Spinal cord (tissue), 9 donors: ENCODE measurements at regions not wholly inside any gene's neighbourhood (a gene's known extent, or its start where the extent isn't known, plus 50 kb on each side); places are given as distances from the start of the nearest gene placed in this dataset.
"Not testable (repeated sequence)": the region's sequence is repeated elsewhere in the genome, so short reads cannot be mapped to it uniquely, and the experiment has no call there.

Experiments used
- DNase-seq, 6 donors: peaks; one replicate each; pipeline versions ENCODE4 v3.0.0 to v3.0.0-alpha.2; 2013 to 2015; ENCODE audit warnings: low spot score in 6 of 6, low read depth in 4 of 6
- H3K27ac ChIP-seq: one replicate; pipeline ENCODE4 v1.5.1; 2013; ENCODE audit warnings: low read depth, low read length, control low read depth
- H3K27me3 ChIP-seq: one replicate; pipeline ENCODE4 v1.6.1; 2013; ENCODE audit warnings: low read length; ENCODE audit not compliant: control insufficient read depth, insufficient read depth
- H3K36me3 ChIP-seq: one replicate; pipeline ENCODE4 v1.6.1; 2013; ENCODE audit warnings: low read length; ENCODE audit not compliant: control insufficient read depth, insufficient read depth
- H3K4me1 ChIP-seq: one replicate; pipeline ENCODE4 v1.6.1; 2013; ENCODE audit warnings: low read length; ENCODE audit not compliant: control insufficient read depth, insufficient read depth
- H3K4me3 ChIP-seq: one replicate; pipeline ENCODE4 v1.5.1; 2013; ENCODE audit warnings: low read depth, low read length, control low read depth
- H3K9me3 ChIP-seq: one replicate; pipeline ENCODE4 v1.6.1; 2013; ENCODE audit warnings: low read length; ENCODE audit not compliant: control insufficient read depth, insufficient read depth
- WGBS: methylation state at CpG from one replicate; pipeline ENCODE4 v1.1.5; 2013; ENCODE audit warnings: missing lambda C conversion rate; ENCODE audit not compliant: insufficient coverage; 5-methylcytosine and 5-hydroxymethylcytosine counted together
- donor health status: healthy.

DNA sequence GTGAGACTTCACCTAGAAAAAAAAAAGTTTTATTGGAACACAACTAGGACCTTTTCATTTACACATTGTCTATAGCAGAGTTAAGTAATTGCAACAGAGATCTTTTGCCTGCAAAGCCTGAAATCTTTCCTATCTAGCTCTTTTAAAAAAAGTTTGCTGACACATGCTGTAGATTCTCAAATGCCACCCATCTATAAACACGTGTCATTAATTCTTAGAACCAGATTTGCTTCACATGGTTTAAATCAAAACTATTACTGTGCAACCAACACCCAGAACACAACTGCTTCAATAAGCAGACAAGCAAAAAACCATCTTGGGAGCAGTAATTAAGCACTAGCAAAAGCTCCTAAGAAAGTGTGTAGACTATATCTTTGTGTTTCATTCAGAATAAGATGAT lies 55.0 kb downstream of the OXSM start:
- no peak overlapping the region for H3K27ac ChIP-seq
- H3K9me3 ChIP-seq = no peaks in the 10 kb centered on the region
- DNase-seq = peak in 1 of 6 donors; percentile 28
- H3K27me3 ChIP-seq = no peaks in the 10 kb centered on the region
- no peaks in the 10 kb centered on the region for H3K36me3 ChIP-seq
- no peak overlapping the region for H3K4me3 ChIP-seq
- no peaks in the 10 kb centered on the region for H3K4me1 ChIP-seq
- WGBS = 43% methylated on average over 1 of the region's 1 CpG

DNA sequence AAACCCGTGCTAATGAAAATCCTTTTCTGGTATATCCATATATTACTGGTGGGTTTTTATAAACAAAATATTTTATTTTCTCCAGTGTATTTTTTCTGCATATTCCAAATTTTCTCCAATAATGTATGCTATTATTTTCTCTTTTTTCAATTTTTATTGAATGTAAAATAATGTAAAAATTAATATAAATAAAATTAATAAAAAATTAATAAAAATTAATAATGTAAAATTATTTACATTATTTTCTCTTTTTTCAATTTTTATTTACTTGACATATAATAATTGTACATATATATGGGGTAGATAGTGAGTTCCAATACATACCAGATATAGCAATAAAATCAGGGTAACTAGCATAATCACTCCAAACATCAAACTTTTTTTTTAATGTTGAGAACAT lies 56.4 kb downstream of the OXSM start:
- Histone ChIP-seq H3K27me3 (no peaks in the 10 kb centered on the region), H3K9me3 (no peaks in the 10 kb centered on the region), H3K4me3 (no peak overlapping the region), H3K4me1 (no peaks in the 10 kb centered on the region), H3K36me3 (no peaks in the 10 kb centered on the region), H3K27ac (no peak overlapping the region)
- no CpG with 5 or more reads among the region's 1 CpG for WGBS
- DNase-seq = no peak

DNA sequence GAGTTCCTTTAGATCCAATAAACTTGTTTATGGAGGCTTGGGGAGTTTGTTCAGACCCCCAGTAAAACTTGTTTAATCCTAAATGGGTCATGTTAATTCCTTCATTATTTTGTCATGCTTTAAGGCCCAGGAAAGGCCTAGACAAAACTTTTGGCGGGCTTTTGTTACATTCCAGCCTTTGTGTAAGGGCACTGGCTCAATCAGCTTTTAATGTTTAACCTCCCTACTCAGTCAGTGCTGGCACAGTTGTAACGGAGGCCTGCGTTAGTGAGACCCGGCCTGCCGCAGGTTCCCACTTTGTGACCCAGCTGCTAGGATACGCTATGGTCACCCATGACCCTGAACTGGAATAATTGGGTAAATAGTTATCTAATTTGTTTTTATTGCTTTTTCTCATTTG lies 59.2 kb downstream of the OXSM start:
- Histone ChIP-seq H3K27me3 (no peaks in the 10 kb centered on the region), H3K36me3 (no peaks in the 10 kb centered on the region), H3K9me3 (no peaks in the 10 kb centered on the region), H3K4me3 (no peak overlapping the region), H3K4me1 (no peaks in the 10 kb centered on the region), H3K27ac (no peak overlapping the region)
- no peak for DNase-seq
- WGBS = 38% methylated on average over 1 of the region's 6 CpGs

DNA sequence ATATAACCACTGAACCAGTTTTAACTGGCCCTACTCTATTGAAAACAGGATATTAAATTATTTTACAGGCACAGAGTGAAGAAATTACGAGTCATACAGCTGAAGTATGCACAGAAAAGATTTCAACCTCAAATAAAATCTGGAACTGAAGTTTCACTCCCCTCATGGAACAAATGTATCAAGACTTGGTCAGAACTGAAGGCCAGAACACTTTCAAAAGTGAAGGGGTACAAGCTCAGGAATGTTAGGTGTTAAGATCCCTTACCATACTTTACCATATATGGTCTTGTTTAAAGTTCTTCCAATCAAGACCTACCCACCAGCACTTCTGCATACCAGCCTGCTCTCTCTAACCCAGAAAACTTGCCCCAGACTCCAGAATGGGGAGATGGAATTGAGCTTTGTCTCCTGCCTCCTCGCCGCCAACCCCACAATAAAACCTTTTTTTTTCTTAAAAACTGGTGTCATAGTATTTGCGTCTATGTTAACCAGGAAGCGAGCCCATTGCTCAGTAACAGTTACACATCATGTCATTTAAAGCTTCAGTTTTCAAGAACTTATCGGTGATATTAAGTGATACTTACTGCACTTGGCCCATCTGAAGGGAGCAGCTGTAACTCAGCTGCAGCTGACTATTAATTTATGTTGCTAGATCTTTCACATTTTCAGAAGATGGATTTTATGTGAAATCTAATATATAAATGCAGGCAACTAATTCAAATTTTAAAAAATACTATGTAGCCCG lies 59.9 kb downstream of the OXSM start:
- Histone ChIP-seq H3K4me1 (no peaks in the 10 kb centered on the region), H3K36me3 (no peaks in the 10 kb centered on the region), H3K9me3 (no peaks in the 10 kb centered on the region), H3K4me3 (no peak overlapping the region), H3K27ac (no peak overlapping the region), H3K27me3 (no peaks in the 10 kb centered on the region)
- DNase-seq = no peak
- 100% methylated on average over 2 of the region's 7 CpGs for WGBS

DNA sequence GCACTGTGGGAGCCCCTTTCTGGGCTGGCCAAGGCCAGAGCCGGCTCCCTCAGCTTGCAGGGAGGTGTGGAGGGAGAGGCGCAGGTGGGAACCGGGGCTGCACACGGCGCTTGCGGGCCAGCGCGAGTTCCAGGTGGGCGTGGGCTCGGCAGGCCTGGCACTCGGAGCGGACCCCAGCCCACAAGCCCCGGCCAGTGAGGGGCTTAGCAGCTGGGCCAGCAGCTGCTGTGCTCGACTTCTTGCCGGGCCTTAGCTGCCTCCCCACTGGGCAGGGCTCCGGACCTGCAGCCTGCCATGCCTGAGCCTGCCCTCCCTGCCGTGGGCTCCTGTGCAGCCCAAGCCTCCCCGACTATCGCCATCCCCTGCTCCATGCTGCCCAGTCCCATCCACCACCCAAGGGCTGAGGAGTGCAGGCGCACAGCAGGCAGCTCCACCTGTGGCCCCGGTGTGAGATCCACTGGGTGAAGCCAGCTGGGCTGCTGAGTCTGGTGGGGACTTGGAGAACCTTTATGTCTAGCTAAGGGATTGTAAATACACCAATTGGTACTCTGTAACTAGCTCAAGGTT lies 61.9 kb downstream of the OXSM start:
- H3K4me3 ChIP-seq, H3K4me1 ChIP-seq, H3K27me3 ChIP-seq, H3K27ac ChIP-seq, H3K9me3 ChIP-seq, H3K36me3 ChIP-seq, DNase-seq: not testable (repeated sequence)
- WGBS = 96% methylated on average over 18 of the region's 21 CpGs

DNA sequence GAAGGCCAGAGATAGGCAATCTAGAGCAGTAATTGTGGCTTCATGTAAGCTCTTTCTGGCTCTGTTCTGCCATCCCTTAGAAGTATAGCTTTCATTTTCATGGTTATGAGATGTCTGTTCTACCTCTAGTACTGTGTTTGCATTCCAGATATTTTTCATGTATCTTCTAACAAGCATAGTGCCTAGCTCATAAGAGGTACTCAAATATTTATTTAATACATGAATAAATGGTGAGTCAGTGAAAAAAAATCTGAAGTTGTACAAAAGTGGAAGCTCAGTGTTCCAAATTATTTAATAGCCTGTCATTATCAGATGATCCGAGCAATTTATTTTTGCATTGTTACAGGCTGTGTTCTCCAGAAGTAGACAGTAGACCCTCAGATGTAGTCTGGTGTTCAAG lies 64.3 kb downstream of the OXSM start:
- H3K27ac ChIP-seq = no peak overlapping the region
- H3K9me3 ChIP-seq = no peaks in the 10 kb centered on the region
- H3K27me3 ChIP-seq = no peaks in the 10 kb centered on the region
- no peaks in the 10 kb centered on the region for H3K4me1 ChIP-seq
- 100% methylated on average over 1 of the region's 1 CpG for WGBS
- no peak for DNase-seq
- H3K4me3 ChIP-seq = no peak overlapping the region
- H3K36me3 ChIP-seq = no peaks in the 10 kb centered on the region

DNA sequence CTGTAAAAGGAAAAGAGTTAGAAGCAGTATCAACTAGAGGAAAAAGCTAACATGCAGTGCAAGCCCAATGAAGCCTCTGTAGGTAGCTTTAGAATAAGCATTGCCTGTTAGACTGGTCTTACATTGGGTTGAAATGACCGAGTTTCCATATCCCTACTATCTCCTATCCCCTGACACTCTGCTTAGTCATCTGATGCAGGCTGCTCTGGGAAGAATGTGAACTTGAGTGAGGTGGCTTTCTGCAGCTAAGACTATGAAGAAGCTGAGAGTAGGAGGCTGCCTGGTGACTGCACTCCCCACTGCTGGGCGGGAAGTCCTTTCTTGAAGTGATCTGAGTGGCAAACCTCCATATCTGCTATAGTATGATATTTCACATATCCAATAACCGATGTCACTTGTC lies 64.7 kb downstream of the OXSM start:
- H3K36me3 ChIP-seq = no peaks in the 10 kb centered on the region
- no CpG with 5 or more reads among the region's 3 CpGs for WGBS

DNA sequence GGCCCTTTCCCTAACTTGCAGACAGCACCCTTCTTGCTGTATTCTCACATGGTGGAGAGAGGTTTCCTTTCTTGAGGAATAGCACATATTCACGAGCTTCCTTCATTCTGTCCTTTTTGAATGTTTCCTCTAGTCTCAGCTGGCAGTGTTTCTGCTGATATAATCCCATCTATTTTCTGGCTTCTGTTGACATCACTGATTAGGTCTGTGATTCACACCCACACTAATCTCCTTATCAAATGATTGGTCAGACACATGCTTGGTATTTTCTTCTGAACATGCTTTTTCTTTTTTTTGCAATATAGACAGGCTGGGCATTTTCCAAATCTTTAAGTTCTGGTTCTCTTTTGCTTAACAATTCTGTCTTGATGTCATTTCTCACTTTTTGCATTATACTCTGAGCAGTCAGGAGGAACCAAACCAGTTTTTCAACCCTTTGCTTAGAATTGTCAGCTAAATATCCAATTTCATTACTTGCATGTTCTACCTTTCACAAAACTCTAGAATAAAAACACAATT lies 65.4 kb downstream of the OXSM start:
- no peaks in the 10 kb centered on the region for H3K4me1 ChIP-seq
- WGBS = 83% methylated on average over 1 of the region's 1 CpG
- no peak overlapping the region for H3K27ac ChIP-seq
- H3K27me3 ChIP-seq = no peaks in the 10 kb centered on the region
- DNase-seq = no peak
- H3K4me3 ChIP-seq = no peak overlapping the region
- H3K9me3 ChIP-seq = peaks cover 2% of the 10 kb centered on the region
- no peaks in the 10 kb centered on the region for H3K36me3 ChIP-seq

More for the DNA sequence above, 64.7 kb downstream of the OXSM start:
- no peaks in the 10 kb centered on the region for H3K9me3 ChIP-seq
- no peaks in the 10 kb centered on the region for H3K4me1 ChIP-seq
- H3K4me3 ChIP-seq = no peak overlapping the region
- no peaks in the 10 kb centered on the region for H3K27me3 ChIP-seq
- DNase-seq = no peak
- H3K27ac ChIP-seq = no peak overlapping the region

DNA sequence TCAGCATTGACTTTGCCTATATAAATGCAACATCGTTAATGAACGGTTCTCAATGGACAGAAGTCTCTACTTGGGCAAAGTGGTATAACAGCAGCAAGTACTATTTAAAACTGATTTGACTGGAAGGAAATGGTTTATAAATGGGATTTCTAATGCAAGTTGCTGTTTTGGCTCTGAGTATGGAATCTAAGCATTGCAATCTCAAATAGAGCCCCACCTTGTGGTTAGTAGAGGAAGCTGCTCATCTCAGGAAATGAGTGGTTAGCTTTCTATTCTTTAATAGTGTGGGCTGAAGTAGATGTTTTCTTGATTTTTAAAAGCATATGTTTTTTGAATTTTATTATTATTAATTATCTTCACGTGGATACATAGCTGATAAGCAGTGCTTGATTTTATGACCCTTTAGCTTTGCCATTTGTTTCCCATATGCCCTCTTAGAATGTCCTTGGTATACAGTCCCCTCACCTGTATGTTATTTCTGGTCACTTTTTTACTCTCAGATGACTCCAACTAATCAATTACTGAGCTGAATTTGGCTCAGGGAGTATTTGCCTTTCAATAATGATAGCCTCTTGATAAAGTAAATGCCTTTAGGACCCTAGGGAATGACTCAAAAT lies 67.1 kb downstream of the OXSM start:
- WGBS = 94% methylated on average over 2 of the region's 3 CpGs
- peaks cover 3% of the 10 kb centered on the region for H3K9me3 ChIP-seq
- no peaks in the 10 kb centered on the region for H3K4me1 ChIP-seq
- no peaks in the 10 kb centered on the region for H3K27me3 ChIP-seq
- no peak overlapping the region for H3K4me3 ChIP-seq
- H3K36me3 ChIP-seq = no peaks in the 10 kb centered on the region
- DNase-seq = peak in 1 of 6 donors; percentile 14
- no peak overlapping the region for H3K27ac ChIP-seq

DNA sequence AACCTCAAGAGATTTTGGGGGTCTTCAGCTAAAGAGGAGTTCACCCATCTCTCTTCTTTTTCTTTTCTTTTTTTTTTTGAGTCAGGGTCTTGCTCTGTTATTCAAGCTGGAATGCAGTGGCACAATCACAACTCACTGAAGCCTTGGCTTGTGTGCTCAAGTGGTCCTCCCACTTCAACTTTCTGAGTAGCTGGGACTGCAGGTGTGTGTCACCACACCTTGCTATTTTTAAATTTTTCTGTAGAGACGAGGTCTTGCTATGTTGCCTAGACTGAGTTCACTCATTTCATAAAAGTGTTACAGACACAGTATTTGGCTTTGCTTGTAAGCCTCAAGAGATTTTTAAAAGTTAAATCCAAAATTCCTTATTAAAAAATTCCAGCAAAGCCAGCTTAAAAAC lies 71.7 kb downstream of the OXSM start:
- Histone ChIP-seq H3K27me3 (no peaks in the 10 kb centered on the region), H3K9me3 (peaks cover 3% of the 10 kb centered on the region), H3K4me1 (no peaks in the 10 kb centered on the region), H3K27ac (no peak overlapping the region), H3K36me3 (no peaks in the 10 kb centered on the region), H3K4me3 (no peak overlapping the region)
- WGBS = no CpG with 5 or more reads among the region's 1 CpG
- no peak for DNase-seq
